ENCODE measurements at regions not wholly inside any gene's neighbourhood (a gene's known extent, or its start where the extent isn't known, plus 50 kb on each side); places are given as distances from the start of the nearest gene placed in this dataset.

- TF ChIP-seq MAX (IDR thresholded peaks at IDR 0.05; ENCODE audit: low read depth, low read length), result no peak
- no peak for TF ChIP-seq CTCF (IDR thresholded peaks at IDR 0.05; ENCODE audit: low read depth, low read length)
- no peak for TF ChIP-seq POLR2A (IDR thresholded peaks at IDR 0.05; ENCODE audit: extremely low read depth, insufficient read length)
- TF ChIP-seq MYC (IDR thresholded peaks at IDR 0.05; ENCODE audit: low read depth, low read length), result no peak
- no peak for DNase-seq (ENCODE audit: low read depth)
- H3K4me3 ChIP-seq (ENCODE audit: low read depth, low read length), result no peak overlapping the region
Observed at GRCh38 chr18:1052301-1052700, 147.6 kb downstream of the ADCYAP1 start.

GRCh38 chr18:1053331-1054315 is 149.0 kb downstream of the ADCYAP1 start:
- no peak overlapping the region for H3K4me3 ChIP-seq (ENCODE audit: low read depth, low read length)
- DNase-seq (ENCODE audit: low read depth), result peak; percentile 6
- TF ChIP-seq MYC (IDR thresholded peaks at IDR 0.05; ENCODE audit: low read depth, low read length), result no peak
- no peak for TF ChIP-seq MAX (IDR thresholded peaks at IDR 0.05; ENCODE audit: low read depth, low read length)
- TF ChIP-seq CTCF (IDR thresholded peaks at IDR 0.05; ENCODE audit: low read depth, low read length), result no peak

GRCh38 chr18:1056404-1056803 is 151.7 kb downstream of the ADCYAP1 start:
- no peak overlapping the region for H3K4me3 ChIP-seq (ENCODE audit: low read depth, low read length)
- no peak for DNase-seq (ENCODE audit: low read depth)
- TF ChIP-seq POLR2A (IDR thresholded peaks at IDR 0.05; ENCODE audit: extremely low read depth, insufficient read length) (no peak), MYC (IDR thresholded peaks at IDR 0.05; ENCODE audit: low read depth, low read length) (no peak), CTCF (IDR thresholded peaks at IDR 0.05; ENCODE audit: low read depth, low read length) (no peak), MAX (IDR thresholded peaks at IDR 0.05; ENCODE audit: low read depth, low read length) (no peak)

GRCh38 chr18:1057367-1057766 is 152.7 kb downstream of the ADCYAP1 start:
- TF ChIP-seq MAX (IDR thresholded peaks at IDR 0.05; ENCODE audit: low read depth, low read length), result no peak
- no peak for TF ChIP-seq MYC (IDR thresholded peaks at IDR 0.05; ENCODE audit: low read depth, low read length)
- TF ChIP-seq POLR2A (IDR thresholded peaks at IDR 0.05; ENCODE audit: extremely low read depth, insufficient read length), result no peak
- no peak for TF ChIP-seq CTCF (IDR thresholded peaks at IDR 0.05; ENCODE audit: low read depth, low read length)
- no peak overlapping the region for H3K4me3 ChIP-seq (ENCODE audit: low read depth, low read length)
- no peak for DNase-seq (ENCODE audit: low read depth)

GRCh38 chr18:1062588-1062987 is 157.9 kb downstream of the ADCYAP1 start:
- no peak for DNase-seq (ENCODE audit: low read depth)
- no peak overlapping the region for H3K4me3 ChIP-seq (ENCODE audit: low read depth, low read length)
- TF ChIP-seq CTCF (IDR thresholded peaks at IDR 0.05; ENCODE audit: low read depth, low read length) (peak; percentile 12), MAX (IDR thresholded peaks at IDR 0.05; ENCODE audit: low read depth, low read length) (no peak), POLR2A (IDR thresholded peaks at IDR 0.05; ENCODE audit: extremely low read depth, insufficient read length) (no peak), MYC (IDR thresholded peaks at IDR 0.05; ENCODE audit: low read depth, low read length) (no peak)
